GM12891 (cell line): ENCODE measurements at regions not wholly inside any gene's neighbourhood (a gene's known extent, or its start where the extent isn't known, plus 50 kb on each side); places are given as distances from the start of the nearest gene placed in this dataset.

Source experiments
- POLR2A ChIP-seq: IDR thresholded peaks from 2 replicates; pipeline ENCODE4 v1.6.1; 2011; ENCODE audit warnings: low read depth, low read length, control low read depth
- POLR2AphosphoS5 ChIP-seq: IDR thresholded peaks from 2 replicates; pipeline ENCODE4 v1.6.1; 2011; ENCODE audit warnings: low read depth, low read length, control low read depth
- TAF1 ChIP-seq: IDR thresholded peaks from 2 replicates; pipeline ENCODE4 v1.6.1; 2011; ENCODE audit warnings: low read depth, low read length, control low read depth

DNA sequence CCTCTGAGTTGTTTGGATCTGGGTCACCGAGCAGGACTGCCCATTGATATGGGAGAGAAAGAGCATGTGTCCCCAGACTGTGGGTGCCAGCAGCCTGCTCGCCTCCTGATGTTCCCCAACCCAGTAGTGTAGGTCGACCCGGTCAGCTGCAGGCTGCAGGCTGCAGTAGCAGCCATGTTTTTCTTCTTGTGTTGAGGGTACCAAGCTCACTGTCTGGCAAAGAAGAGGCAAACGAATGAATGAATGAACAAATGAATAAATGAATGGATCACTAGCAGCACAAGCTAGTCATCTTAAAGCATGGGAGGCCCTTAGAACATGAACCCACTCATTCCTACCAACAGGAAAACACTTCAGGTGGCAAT, 293.2 kb downstream of the SOX9 start:
- TF ChIP-seq POLR2AphosphoS5 (no peak), POLR2A (no peak), TAF1 (no peak)
